GM12878 (cell line): ENCODE measurements at regions not wholly inside any gene's neighbourhood (a gene's known extent, or its start where the extent isn't known, plus 50 kb on each side); places are given as distances from the start of the nearest gene placed in this dataset.

Experiments used
- CEBPB ChIP-seq, 2 experiments: fragments of 150-350 bp in 1 of 2; IDR thresholded peaks; 2 replicates each; pipeline ENCODE4 v1.6.1; 2012 to 2014; ENCODE audit warnings: low read depth in 2 of 2, low read length in 2 of 2, borderline replicate concordance in 1 of 2, inconsistent platforms in 1 of 2
- CHD4 ChIP-seq: fragments of 200-600 bp; sonication (generic); IDR thresholded peaks from 2 replicates; pipeline ENCODE4 v1.6.1; 2016; ENCODE audit warnings: mild to moderate bottlenecking
- CTCF ChIP-seq, 3 experiments: IDR thresholded peaks in 2 of 3; conservative IDR thresholded peaks in 1 of 3; 2 replicates each; pipeline ENCODE4 v1.5.1; 2011; ENCODE audit warnings: low read depth in 3 of 3, low read length in 3 of 3, mild to moderate bottlenecking in 3 of 3, control low read depth in 2 of 3, moderate library complexity in 2 of 3, inconsistent platforms in 1 of 3, mixed read lengths in 1 of 3; ENCODE audit not compliant: control insufficient read depth in 2 of 3, insufficient read depth in 1 of 3; ENCODE audit errors: extremely low read depth in 1 of 3
- EZH2 ChIP-seq: IDR thresholded peaks from 2 replicates; pipeline ENCODE4 v1.6.1; 2012; ENCODE audit warnings: low read depth, mild to moderate bottlenecking, control low read depth, inconsistent platforms, low read length, borderline replicate concordance; ENCODE audit not compliant: control insufficient read depth
- NBN ChIP-seq: fragments of 450-650 bp; IDR thresholded peaks from 2 replicates; pipeline ENCODE4 v1.6.1; 2016
- NRF1 ChIP-seq: conservative IDR thresholded peaks from 2 replicates; pipeline ENCODE4 v1.6.1; 2011; ENCODE audit warnings: mild to moderate bottlenecking, low read depth, low read length, improper control_type of control experiment
- PAX8 ChIP-seq: fragments of 450-650 bp; IDR thresholded peaks from 2 replicates; pipeline ENCODE4 v1.6.1; 2017; ENCODE audit warnings: mild to moderate bottlenecking, moderate library complexity
- POLR2A ChIP-seq: IDR thresholded peaks from 2 replicates; pipeline ENCODE4 v1.6.1; 2011; ENCODE audit warnings: low read depth, mild to moderate bottlenecking, low read length
- POLR2AphosphoS5 ChIP-seq: IDR thresholded peaks from 2 replicates; pipeline ENCODE4 v1.6.1; 2011; ENCODE audit warnings: mild to moderate bottlenecking, low read length, inconsistent platforms
- SIN3A ChIP-seq: IDR thresholded peaks from 2 replicates; pipeline ENCODE4 v1.6.1; 2012; ENCODE audit warnings: low read depth, low read length, improper control_type of control experiment
- ZNF24 ChIP-seq: fragments of 450-650 bp; IDR thresholded peaks from 2 replicates; pipeline ENCODE4 v1.6.1; 2017; ENCODE audit warnings: antibody characterized with exemption, mild to moderate bottlenecking

- no peak for TF ChIP-seq SIN3A
- TF ChIP-seq ZNF24: no peak
- no peak for TF ChIP-seq CTCF (IDR thresholded peaks at IDR 0.05 in 2 of 3, conservative IDR thresholded peaks at IDR 0.05 in 1 of 3; ENCODE audit: control insufficient read depth in 2 of 3, extremely low read depth in 1 of 3, insufficient read depth in 1 of 3, low read depth in 3 of 3, low read length in 3 of 3)
- TF ChIP-seq POLR2A: no peak
- TF ChIP-seq PAX8: no peak
- TF ChIP-seq NBN: no peak
- no peak for TF ChIP-seq CEBPB (IDR thresholded peaks at IDR 0.05; ENCODE audit: borderline replicate concordance in 1 of 2, low read depth in 2 of 2, low read length in 2 of 2)
- TF ChIP-seq CHD4: no peak
- no peak for TF ChIP-seq POLR2AphosphoS5
- TF ChIP-seq EZH2: no peak
- TF ChIP-seq NRF1: no peak
Measured at GRCh38 chr5:89698028-89698427, 711.5 kb downstream of the CETN3 start.
